Right lobe of liver (tissue), 6 donors: ENCODE measurements at regions not wholly inside any gene's neighbourhood (a gene's known extent, or its start where the extent isn't known, plus 50 kb on each side); places are given as distances from the start of the nearest gene placed in this dataset.

Experiments used
- ATAC-seq, 4 donors: fragments of 200-7000 bp; cut with Tn5 transposase; one replicate each; pipeline ENCODE4 v1.9.1; 2020; ENCODE audit warnings: mild to moderate bottlenecking in 4 of 4, moderate library complexity in 4 of 4
- DNase-seq, 3 donors: peaks; one replicate each; pipeline ENCODE4 v3.0.0-alpha.2; 2020
- H3K27ac ChIP-seq, 3 donors: fragments of 200-600 bp; one replicate each; pipeline ENCODE4 v1.8.0; 2022
- H3K27me3 ChIP-seq, 2 donors: fragments of 200-600 bp; one replicate each; pipeline ENCODE4 v1.8.0; 2022
- H3K36me3 ChIP-seq, 4 donors: fragments of 200-600 bp; sonication (generic) in 1 of 4; one replicate each; pipeline versions ENCODE4 v1.5.1 to v1.8.0; 2017 to 2022; ENCODE audit warnings: control low read depth in 1 of 4
- H3K4me1 ChIP-seq, 4 donors: fragments of 200-600 bp; sonication (generic) in 1 of 4; one replicate each; pipeline versions ENCODE4 v1.5.1 to v1.8.0; 2017 to 2022; ENCODE audit warnings: control low read depth in 1 of 4
- H3K4me3 ChIP-seq, 3 donors: fragments of 200-600 bp; one replicate each; pipeline ENCODE4 v1.8.0; 2022
- H3K9me3 ChIP-seq, 4 donors: fragments of 200-600 bp; sonication (generic) in 1 of 4; one replicate each; pipeline versions ENCODE4 v1.5.1 to v1.8.0; 2017 to 2022; ENCODE audit warnings: control low read depth in 1 of 4
- CTCF ChIP-seq, 4 donors: fragments of 200-600 bp in 3 of 4; fragments of 450-650 bp in 1 of 4; IDR thresholded peaks; one replicate each; pipeline versions ENCODE4 v1.5.1 to v1.8.0; 2016 to 2022; ENCODE audit warnings: antibody characterized with exemption in 4 of 4, mild to moderate bottlenecking in 2 of 4
- POLR2A ChIP-seq: fragments of 450-650 bp; IDR thresholded peaks from one replicate; pipeline ENCODE4 v1.6.1; 2017; ENCODE audit warnings: antibody characterized with exemption, mild to moderate bottlenecking
- WGBS: methylation state at CpG from one replicate; pipeline ENCODE4 v1.1.6; 2018; ENCODE audit warnings: low coverage, low lambda C conversion rate; ENCODE audit not compliant: insufficient coverage; ENCODE audit errors: missing lambda C conversion rate; 5-methylcytosine and 5-hydroxymethylcytosine counted together
- intact Hi-C, 2 donors: fragments of 100-400 bp; cut with DNase I; formaldehyde crosslinking; loops; one replicate each; pipeline versions ENCODE4 v1.11.2 to v1.14.1; 2022
- donor health status: DM: no; HTN: yes; CAD: no.
- donor health status: DM: no; HTN: no; CAD: no.
- donor health status: DM: no; HTN: no; CAD: no.
- donor health status: DM: no; HTN: yes; CAD: no.
- donor health status: DM: no; HTN: yes; CAD: no.

GRCh38 chr6:122890250-122890649 lies 101.2 kb downstream of the SMPDL3A start:
- Histone ChIP-seq H3K4me3 (no peak overlapping the region), H3K4me1 (no peaks in the 10 kb centered on the region), H3K36me3 (no peaks in the 10 kb centered on the region), H3K27me3 (no peaks in the 10 kb centered on the region), H3K9me3 (no peaks in the 10 kb centered on the region), H3K27ac (no peak overlapping the region)
- no peak for DNase-seq
- TF ChIP-seq POLR2A (no peak), CTCF (IDR thresholded peaks at IDR 0.05) (no peak)
- 59% methylated on average over 4 of the region's 4 CpGs for WGBS
- intact Hi-C loops: no loop called here
- no peak for ATAC-seq

GRCh38 chr6:122894791-122895190 lies 101.2 kb upstream of the CLVS2 start:
- no peak overlapping the region for H3K27ac ChIP-seq
- H3K4me3 ChIP-seq: no peak overlapping the region
- no peaks in the 10 kb centered on the region for H3K36me3 ChIP-seq
- TF ChIP-seq CTCF (IDR thresholded peaks at IDR 0.05) (no peak), POLR2A (no peak)
- ATAC-seq (no peak), DNase-seq (no peak)
- intact Hi-C loops: no loop called here
- H3K27me3 ChIP-seq: no peaks in the 10 kb centered on the region
- no peaks in the 10 kb centered on the region for H3K9me3 ChIP-seq
- no peaks in the 10 kb centered on the region for H3K4me1 ChIP-seq

- no peak overlapping the region for H3K4me3 ChIP-seq
- ATAC-seq (no peak), DNase-seq (no peak)
- no peaks in the 10 kb centered on the region for H3K4me1 ChIP-seq
- intact Hi-C loops: no loop called here
- H3K36me3 ChIP-seq: no peaks in the 10 kb centered on the region
- no peak for TF ChIP-seq POLR2A
- no peak for TF ChIP-seq CTCF (IDR thresholded peaks at IDR 0.05)
- no peak overlapping the region for H3K27ac ChIP-seq
- no peaks in the 10 kb centered on the region for H3K27me3 ChIP-seq
- 38% methylated on average over 2 of the region's 2 CpGs for WGBS
- H3K9me3 ChIP-seq: no peaks in the 10 kb centered on the region
Measured at GRCh38 chr6:122902326-122902725, 93.7 kb upstream of the CLVS2 start.

- H3K4me1 ChIP-seq: no peaks in the 10 kb centered on the region
- no peak overlapping the region for H3K27ac ChIP-seq
- H3K4me3 ChIP-seq: no peak overlapping the region
- H3K9me3 ChIP-seq: no peaks in the 10 kb centered on the region
- no peaks in the 10 kb centered on the region for H3K27me3 ChIP-seq
- intact Hi-C loops: no loop called here
- no peak for DNase-seq
- TF ChIP-seq CTCF (IDR thresholded peaks at IDR 0.05) (no peak), POLR2A (no peak)
- no peaks in the 10 kb centered on the region for H3K36me3 ChIP-seq
- 58% methylated on average over 2 of the region's 2 CpGs for WGBS
- peak; percentile 66 to 83 (median 80) for ATAC-seq
Measured at GRCh38 chr6:122903266-122903915, 92.6 kb upstream of the CLVS2 start.

GRCh38 chr6:122904166-122904565 lies 91.9 kb upstream of the CLVS2 start:
- Histone ChIP-seq H3K27me3 (no peaks in the 10 kb centered on the region), H3K4me3 (no peak overlapping the region), H3K9me3 (no peaks in the 10 kb centered on the region), H3K36me3 (no peaks in the 10 kb centered on the region), H3K27ac (no peak overlapping the region), H3K4me1 (no peaks in the 10 kb centered on the region)
- TF ChIP-seq POLR2A (no peak), CTCF (IDR thresholded peaks at IDR 0.05) (no peak)
- 56% methylated on average over 5 of the region's 5 CpGs for WGBS
- no peak for ATAC-seq
- intact Hi-C loops: no loop called here
- DNase-seq: no peak
